K562 (cell line): ENCODE measurements at regions not wholly inside any gene's neighbourhood (a gene's known extent, or its start where the extent isn't known, plus 50 kb on each side); places are given as distances from the start of the nearest gene placed in this dataset.

Experiments
- ATAC-seq: fragments of 200-7000 bp; cut with Tn5 transposase; 3 replicates; pipeline ENCODE4 v1.9.1; 2020; ENCODE audit warnings: moderate library complexity
- BruUV-seq: library from RNA; stranded (reverse); fragments of 400-500 nt; replicated peaks from 2 replicates; lab custom pipeline; 2021; lab: Mats Ljungman, UMichigan
- CTCF ChIA-PET: fragments of 300-600 bp; formaldehyde crosslinking; extraction: SDS; loops from one replicate; lab custom pipeline; 2021; ENCODE audit warnings: low intra/inter-chr PET ratio; lab: Yijun Ruan, JAX
- POLR2A ChIA-PET: fragments of 300-600, 350-650 bp; sonication (Branson Sonifier 250); formaldehyde crosslinking; extraction: SDS; loops from one replicate; lab custom pipeline; 2021; ENCODE audit warnings: antibody characterized with exemption, inconsistent platforms; lab: Yijun Ruan, JAX
- DNase-seq, 4 experiments: peaks; one replicate each; pipeline versions ENCODE4 v3.0.0 to v3.0.0-alpha.2; 2011 to 2018; ENCODE audit warnings: low spot score in 3 of 4, mixed read lengths in 3 of 4; ENCODE audit errors: extremely low read depth in 1 of 4
- FAIRE-seq: peaks from 2 replicates; lab custom pipeline; 2011; peaks lifted over from hg19 to GRCh38; lab: Jason Lieb, UNC
- H2AFZ ChIP-seq: 2 replicates; pipeline ENCODE4 v1.6.0; 2011; ENCODE audit warnings: low read depth, low read length, control low read depth, inconsistent platforms
- H3K27ac ChIP-seq: fragments of 200-600 bp; 3 replicates; pipeline ENCODE4 v1.8.0; 2011; ENCODE audit warnings: low read depth, mild to moderate bottlenecking, control low read depth, inconsistent platforms, low read length, moderate library complexity, mixed read lengths; ENCODE audit errors: extremely low read depth
- H3K27me3 ChIP-seq, 2 experiments: fragments of 300-600 bp in 1 of 2; 2 replicates in 1 of 2; 3 replicates in 1 of 2; pipeline versions ENCODE4 v1.6.0 to v1.8.0; 2011; ENCODE audit warnings: inconsistent platforms in 2 of 2, low read length in 2 of 2, mild to moderate bottlenecking in 1 of 2, mixed read lengths in 1 of 2, moderate library complexity in 1 of 2; ENCODE audit not compliant: control insufficient read depth in 2 of 2, insufficient read depth in 2 of 2
- H3K36me3 ChIP-seq: fragments of 300-600 bp; 3 replicates; pipeline ENCODE4 v1.8.0; 2011; ENCODE audit warnings: mild to moderate bottlenecking, low read length, inconsistent platforms; ENCODE audit not compliant: control insufficient read depth, insufficient read depth
- H3K4me1 ChIP-seq, 2 experiments: fragments of 200-600 bp in 1 of 2; replicated peaks in 1 of 2; 2 replicates in 1 of 2; 3 replicates in 1 of 2; pipeline versions ENCODE4 v1.5.1 to v1.8.0; 2011; ENCODE audit warnings: inconsistent platforms in 2 of 2, low read length in 2 of 2, mild to moderate bottlenecking in 1 of 2, mixed read lengths in 1 of 2, moderate library complexity in 1 of 2; ENCODE audit not compliant: control insufficient read depth in 2 of 2, insufficient read depth in 2 of 2
- H3K4me2 ChIP-seq: 2 replicates; pipeline ENCODE4 v1.6.1; 2011; ENCODE audit warnings: low read length, control low read depth, inconsistent platforms, mixed read lengths; ENCODE audit not compliant: insufficient read depth
- H3K4me3 ChIP-seq: fragments of 200-600 bp; sonication (generic), shearing (Covaris generic); 2 replicates; pipeline ENCODE4 v1.5.1; 2016; ENCODE audit warnings: control low read depth, inconsistent platforms
- H3K79me2 ChIP-seq: fragments of 200-600 bp; 3 replicates; pipeline ENCODE4 v1.8.0; 2011; ENCODE audit warnings: low read length, inconsistent platforms; ENCODE audit not compliant: control insufficient read depth, insufficient read depth
- H3K9ac ChIP-seq, 2 experiments: 2 replicates each; pipeline versions ENCODE4 v1.6.0 to v1.6.1; 2011; ENCODE audit warnings: low read depth in 2 of 2, low read length in 2 of 2, control low read depth in 1 of 2, inconsistent platforms in 1 of 2, mild to moderate bottlenecking in 1 of 2, mixed read lengths in 1 of 2; ENCODE audit not compliant: insufficient read depth in 1 of 2
- H3K9me1 ChIP-seq: one replicate; pipeline ENCODE4 v1.6.0; 2011; ENCODE audit warnings: inconsistent platforms, mild to moderate bottlenecking, low read length, moderate library complexity; ENCODE audit not compliant: control insufficient read depth, insufficient read depth
- H3K9me3 ChIP-seq: replicated peaks from 2 replicates; pipeline ENCODE4 v1.5.1; 2011; ENCODE audit warnings: low read depth, low read length, inconsistent platforms; ENCODE audit not compliant: control insufficient read depth, insufficient read depth
- H4K20me1 ChIP-seq: replicated peaks from 2 replicates; pipeline ENCODE4 v1.6.1; 2011; ENCODE audit warnings: low read length, inconsistent platforms, mixed read lengths; ENCODE audit not compliant: control insufficient read depth, insufficient read depth
- ARID1B ChIP-seq: fragments of 450-650 bp; IDR thresholded peaks from 2 replicates; pipeline ENCODE4 v1.6.1; 2016; ENCODE audit warnings: antibody characterized with exemption, mild to moderate bottlenecking, inconsistent platforms
- ATF7 ChIP-seq: fragments of 450-650 bp; IDR thresholded peaks from 2 replicates; pipeline ENCODE4 v1.7.1; 2014; ENCODE audit warnings: mild to moderate bottlenecking, moderate library complexity
- FOS ChIP-seq: IDR thresholded peaks from 3 replicates; pipeline ENCODE4 v1.6.1; 2011; ENCODE audit not compliant: insufficient read length; ENCODE audit errors: extremely low read depth
- FOSL1 ChIP-seq: fragments of 200-800 bp; sonication (Bioruptor generic); conservative IDR thresholded peaks from 2 replicates; pipeline ENCODE4 v1.6.1; 2016; ENCODE audit warnings: missing genetic modification characterization, missing compliant biosample characterization
- GTF2A2 ChIP-seq: IDR thresholded peaks from 2 replicates; pipeline ENCODE4 v1.6.1; 2016; ENCODE audit warnings: mild to moderate bottlenecking, missing genetic modification characterization, missing compliant biosample characterization
- JUN ChIP-seq, 2 experiments: sonication (generic) in 1 of 2; formaldehyde crosslinking in 1 of 2; IDR thresholded peaks; 2 replicates each; pipeline versions ENCODE4 v1.6.1 to v1.8.0; 2012 to 2022; ENCODE audit warnings: borderline replicate concordance in 2 of 2, mild to moderate bottlenecking in 2 of 2, improper control_type of control experiment in 1 of 2, low read depth in 1 of 2, low read length in 1 of 2, missing genetic modification reagents in 1 of 2
- KHSRP ChIP-seq: fragments of 450-650 bp; IDR thresholded peaks from 2 replicates; pipeline ENCODE4 v1.6.1; 2017
- OTX1 ChIP-seq: fragments of 450-650 bp; formaldehyde crosslinking; IDR thresholded peaks from 2 replicates; pipeline ENCODE4 v1.4.0; 2022; ENCODE audit warnings: mild to moderate bottlenecking
- PRPF4 ChIP-seq: fragments of 200-400 bp; formaldehyde crosslinking; IDR thresholded peaks from one replicate; pipeline ENCODE4 v1.6.1; 2017; ENCODE audit warnings: low read length, low read depth, mild to moderate bottlenecking; ENCODE audit not compliant: insufficient read depth, poor library complexity, severe bottlenecking
- RBM14 ChIP-seq: fragments of 200-400 bp; formaldehyde crosslinking; IDR thresholded peaks from 2 replicates; pipeline ENCODE4 v1.6.1; 2018; ENCODE audit warnings: low read depth, mild to moderate bottlenecking, low read length, moderate library complexity, borderline replicate concordance; ENCODE audit not compliant: insufficient read depth
- SMAD1 ChIP-seq: fragments of 150-350 bp; IDR thresholded peaks from 2 replicates; pipeline ENCODE4 v1.6.1; 2014; ENCODE audit warnings: low read length, low read depth; ENCODE audit not compliant: partially characterized antibody
- SRSF1 ChIP-seq: fragments of 200-400 bp; formaldehyde crosslinking; IDR thresholded peaks from 2 replicates; pipeline ENCODE4 v1.6.1; 2017; ENCODE audit warnings: mild to moderate bottlenecking, low read depth, low read length, moderate library complexity
- ZBTB7A ChIP-seq: IDR thresholded peaks from 2 replicates; pipeline ENCODE4 v1.6.1; 2011; ENCODE audit warnings: low read depth, mild to moderate bottlenecking, low read length, moderate library complexity, borderline replicate concordance; ENCODE audit not compliant: control insufficient read depth
- ZNF589 ChIP-seq: fragments of 200-800 bp; sonication (Bioruptor generic); IDR thresholded peaks from 2 replicates; pipeline ENCODE4 v1.6.1; 2016; ENCODE audit warnings: low read depth, missing genetic modification characterization, missing compliant biosample characterization
- WGBS: fragments of 100-300 bp; shearing (Covaris generic); methylation state at CpG from one replicate; pipeline ENCODE4 v1.1.6; 2016; ENCODE audit warnings: low coverage, mixed read lengths; ENCODE audit not compliant: insufficient coverage; ENCODE audit errors: missing lambda C conversion rate; 5-methylcytosine and 5-hydroxymethylcytosine counted together
- in situ Hi-C: fragments of 300-500 bp; cut with MboI; formaldehyde crosslinking; loops from 4 replicates; pipeline ENCODE4 v1.15.0; 2018; ENCODE audit warnings: inconsistent platforms, mixed read lengths
- intact Hi-C: fragments of 100-400 bp; cut with micrococcal nuclease; formaldehyde crosslinking; loops from 2 replicates; pipeline ENCODE4 v1.14.2; 2022
- TF ChIP-seq, protein P1 (sequence below): fragments of 450-650 bp; IDR thresholded peaks from 2 replicates; pipeline ENCODE4 v1.6.1; 2017; ENCODE audit warnings: antibody characterized with exemption
- TF ChIP-seq, protein P2 (sequence below), 2 experiments: fragments of 450-650 bp in 1 of 2; sonication (generic) in 1 of 2; formaldehyde crosslinking; conservative IDR thresholded peaks; 2 replicates each; pipeline versions ENCODE4 v1.4.0 to v1.8.1; 2020 to 2022; ENCODE audit warnings: mild to moderate bottlenecking in 1 of 2, missing genetic modification reagents in 1 of 2

DNA sequence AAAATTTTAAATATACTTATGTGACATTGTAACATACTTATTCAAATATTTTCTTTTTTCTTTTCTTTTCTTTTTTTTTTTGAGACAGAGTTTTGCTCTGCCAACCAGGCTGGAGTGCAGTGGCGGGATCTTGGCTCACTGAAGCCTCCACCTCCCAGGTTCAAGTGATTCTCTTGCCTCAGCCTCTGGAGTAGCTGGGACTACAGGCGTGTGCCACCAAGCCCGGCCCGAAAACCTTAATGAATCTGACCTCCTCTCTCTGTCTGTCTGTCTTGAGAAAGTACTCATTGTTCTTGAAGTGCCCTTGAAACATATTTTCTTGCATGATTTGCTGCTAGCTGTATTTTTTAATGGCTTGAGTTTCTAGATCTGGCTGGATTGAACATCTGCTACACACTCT is 136.8 kb downstream of the ANAPC4 start:
- Histone ChIP-seq H3K9ac (no peak overlapping the region), H3K27ac (no peak overlapping the region), H3K4me1 (no peaks in the 10 kb centered on the region), H3K9me1 (no peaks in the 10 kb centered on the region), H4K20me1 (no peaks in the 10 kb centered on the region), H3K79me2 (no peaks in the 10 kb centered on the region), H3K4me2 (no peak overlapping the region), H3K9me3 (no peaks in the 10 kb centered on the region), H3K36me3 (no peaks in the 10 kb centered on the region), H3K27me3 (peaks cover 0 to 4% of the 10 kb centered on the region in 2 experiments; a peak in 3 of 5 replicates), H3K4me3 (no peak overlapping the region), H2AFZ (no peak overlapping the region)
- in situ Hi-C loops: no loop called here
- intact Hi-C loops: no loop called here
- WGBS: 0% methylated on average over 4 of the region's 4 CpGs
- no peak for DNase-seq
- CTCF ChIA-PET: no interaction called here
- no TSS peak for BruUV-seq
- ATAC-seq: no peak
- no peak for FAIRE-seq
- TF ChIP-seq ZBTB7A (no peak), OTX1 (CRISPR knock-in tag) (no peak), GTF2A2 (tag) (no peak), ATF7 (no peak), JUN (IDR thresholded peaks at IDR 0.05; ENCODE audit: borderline replicate concordance, low read depth, low read length) (no peak), JUN (CRISPR knock-in tag; IDR thresholded peaks at IDR 0.05; ENCODE audit: borderline replicate concordance) (no peak), SRSF1 (no peak), FOSL1 (tag) (no peak), PRPF4 (no peak), RBM14 (no peak), ZNF589 (CRISPR knock-in tag) (no peak), ARID1B (no peak), KHSRP (no peak), SMAD1 (no peak), FOS (no peak)
- TF ChIP-seq, protein P1, sequence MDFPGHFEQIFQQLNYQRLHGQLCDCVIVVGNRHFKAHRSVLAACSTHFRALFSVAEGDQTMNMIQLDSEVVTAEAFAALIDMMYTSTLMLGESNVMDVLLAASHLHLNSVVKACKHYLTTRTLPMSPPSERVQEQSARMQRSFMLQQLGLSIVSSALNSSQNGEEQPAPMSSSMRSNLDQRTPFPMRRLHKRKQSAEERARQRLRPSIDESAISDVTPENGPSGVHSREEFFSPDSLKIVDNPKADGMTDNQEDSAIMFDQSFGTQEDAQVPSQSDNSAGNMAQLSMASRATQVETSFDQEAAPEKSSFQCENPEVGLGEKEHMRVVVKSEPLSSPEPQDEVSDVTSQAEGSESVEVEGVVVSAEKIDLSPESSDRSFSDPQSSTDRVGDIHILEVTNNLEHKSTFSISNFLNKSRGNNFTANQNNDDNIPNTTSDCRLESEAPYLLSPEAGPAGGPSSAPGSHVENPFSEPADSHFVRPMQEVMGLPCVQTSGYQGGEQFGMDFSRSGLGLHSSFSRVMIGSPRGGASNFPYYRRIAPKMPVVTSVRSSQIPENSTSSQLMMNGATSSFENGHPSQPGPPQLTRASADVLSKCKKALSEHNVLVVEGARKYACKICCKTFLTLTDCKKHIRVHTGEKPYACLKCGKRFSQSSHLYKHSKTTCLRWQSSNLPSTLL: no peak
- TF ChIP-seq, protein P2, sequence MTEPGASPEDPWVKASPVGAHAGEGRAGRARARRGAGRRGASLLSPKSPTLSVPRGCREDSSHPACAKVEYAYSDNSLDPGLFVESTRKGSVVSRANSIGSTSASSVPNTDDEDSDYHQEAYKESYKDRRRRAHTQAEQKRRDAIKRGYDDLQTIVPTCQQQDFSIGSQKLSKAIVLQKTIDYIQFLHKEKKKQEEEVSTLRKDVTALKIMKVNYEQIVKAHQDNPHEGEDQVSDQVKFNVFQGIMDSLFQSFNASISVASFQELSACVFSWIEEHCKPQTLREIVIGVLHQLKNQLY (CRISPR knock-in tag; conservative IDR thresholded peaks at IDR 0.05): no peak
- POLR2A ChIA-PET: interaction anchor here (0.6 to 1.0 kb wide), 3 partner anchors 13 to 466 kb away, joined by 3 read pairs; no protein-coding TSS in a partner anchor
